ENCODE measurements at regions not wholly inside any gene's neighbourhood (a gene's known extent, or its start where the extent isn't known, plus 50 kb on each side); places are given as distances from the start of the nearest gene placed in this dataset.

- Histone ChIP-seq H3K27ac (ENCODE audit: insufficient read depth, low read length) (no peak overlapping the region), H2AK5ac (ENCODE audit: low read depth, low read length) (no peak overlapping the region), H3K79me1 (ENCODE audit: low read depth in 1 of 2, low read length in 2 of 2) (no peaks in the 10 kb centered on the region), H3K23ac (ENCODE audit: low read depth, low read length) (no peak overlapping the region), H2BK120ac (ENCODE audit: low read depth, low read length) (no peak overlapping the region), H3K9ac (ENCODE audit: low read depth, low read length) (no peak overlapping the region), H4K8ac (ENCODE audit: low read depth in 2 of 2, low read length in 2 of 2) (no peak overlapping the region), H2BK15ac (ENCODE audit: low read depth, low read length) (no peak overlapping the region), H3K9me3 (ENCODE audit: control insufficient read depth, insufficient read depth, low read length) (peaks cover 6% of the 10 kb centered on the region), H3K18ac (ENCODE audit: low read depth, low read length) (no peak overlapping the region), H2BK20ac (ENCODE audit: low read depth, low read length) (no peak overlapping the region), H3K14ac (replicated peaks; ENCODE audit: low read depth, low read length) (no peak overlapping the region), H2AK9ac (replicated peaks; ENCODE audit: low read depth, low read length, poor library complexity) (no peak overlapping the region), H3K4me1 (ENCODE audit: control insufficient read depth, insufficient read depth, low read length) (no peaks in the 10 kb centered on the region), H3K56ac (ENCODE audit: extremely low read depth, insufficient read depth, low read length) (no peak overlapping the region), H2AFZ (replicated peaks; ENCODE audit: low read length, poor library complexity) (no peak overlapping the region), H3K27me3 (ENCODE audit: control insufficient read depth, insufficient read depth, low read length) (no peaks in the 10 kb centered on the region), H3K36me3 (ENCODE audit: control insufficient read depth, insufficient read depth, low read length) (no peaks in the 10 kb centered on the region), H4K91ac (ENCODE audit: insufficient read depth, low read depth, low read length) (no peak overlapping the region), H4K20me1 (ENCODE audit: insufficient read depth, low read length) (no peaks in the 10 kb centered on the region), H3K4ac (ENCODE audit: low read depth, low read length) (no peak overlapping the region), H3K9me1 (ENCODE audit: insufficient read depth, low read length) (no peaks in the 10 kb centered on the region), H2BK5ac (ENCODE audit: low read depth, low read length, poor library complexity, severe bottlenecking) (no peak overlapping the region), H3K4me2 (ENCODE audit: low read depth, low read length) (no peak overlapping the region), H4K5ac (ENCODE audit: low read depth, low read length) (no peak overlapping the region), H3K4me3 (ENCODE audit: insufficient read depth, low read depth, low read length) (no peak overlapping the region)
- dilution Hi-C loops (cut with HindIII; ENCODE audit: low sequenced_read_pairs, unreplicated experiment) (no loop called here), intact Hi-C loops (cut with micrococcal nuclease) (no loop called here), in situ Hi-C loops (cut with MboI; ENCODE audit: low sequenced_read_pairs) (no loop called here)
- ChIA-PET POLR2A (ENCODE audit: unreplicated experiment) (no interaction called here), CTCF (no interaction called here)
- ATAC-seq (ENCODE audit: low read depth) (no peak), DNase-seq (no peak)
- no TSS peak for BruUV-seq (replicated peaks)
- WGBS, 2 experiments (ENCODE audit: extremely low coverage in 2 of 2, insufficient read length in 1 of 2), result no CpG with 5 or more reads among the region's 6 CpGs
- TF ChIP-seq RCOR1 (IDR thresholded peaks at IDR 0.05; ENCODE audit: insufficient replicate concordance, low read length), result no peak
Observed at GRCh38 chr3:18623220-18623619, 198.1 kb upstream of the SATB1 start.
